ENCODE measurements at regions not wholly inside any gene's neighbourhood (a gene's known extent, or its start where the extent isn't known, plus 50 kb on each side); places are given as distances from the start of the nearest gene placed in this dataset.

GRCh38 chr7:57071-57470 lies 135.3 kb upstream of the FAM20C start:
- 65% methylated on average over 7 of the region's 8 CpGs for WGBS (ENCODE audit: missing lambda C conversion rate)
- H3K4me1 ChIP-seq: no peaks in the 10 kb centered on the region
- H3K4me2 ChIP-seq: no peak overlapping the region
- H3K9me3 ChIP-seq: no peaks in the 10 kb centered on the region
- TF ChIP-seq RNF2 (IDR thresholded peaks at IDR 0.05; ENCODE audit: borderline replicate concordance, low read depth) (no peak), CBX2 (IDR thresholded peaks at IDR 0.05; ENCODE audit: borderline replicate concordance, low read depth) (no peak), ATOH8 (CRISPR knock-in tag; IDR thresholded peaks at IDR 0.05; ENCODE audit: low read depth) (no peak), ZFP36 (IDR thresholded peaks at IDR 0.05; ENCODE audit: borderline replicate concordance, partially characterized antibody) (no peak), EHF (CRISPR knock-in tag; IDR thresholded peaks at IDR 0.05) (no peak), PBX3 (IDR thresholded peaks at IDR 0.05) (no peak), SMC3 (IDR thresholded peaks at IDR 0.05) (no peak), GATA3 (IDR thresholded peaks at IDR 0.05; ENCODE audit: borderline replicate concordance) (no peak), NFE2L2 (conservative IDR thresholded peaks at IDR 0.05; ENCODE audit: low read length) (no peak), FOXS1 (CRISPR knock-in tag; IDR thresholded peaks at IDR 0.05) (no peak), RAD21 (conservative IDR thresholded peaks at IDR 0.05 in 1 of 2, IDR thresholded peaks at IDR 0.05 in 1 of 2) (no peak), BHLHE40 (IDR thresholded peaks at IDR 0.05; ENCODE audit: low read depth, low read length) (no peak), MAX (IDR thresholded peaks at IDR 0.05) (no peak), PHF8 (IDR thresholded peaks at IDR 0.05; ENCODE audit: borderline replicate concordance, low read depth) (no peak), MAZ (IDR thresholded peaks at IDR 0.05; ENCODE audit: borderline replicate concordance, low read depth, low read length) (no peak), POLR2AphosphoS2 (conservative IDR thresholded peaks at IDR 0.05; ENCODE audit: low read length) (no peak), E2F6 (IDR thresholded peaks at IDR 0.05; ENCODE audit: borderline replicate concordance, low read depth) (no peak)
- DNase-seq (ENCODE audit: low read depth in 1 of 2, low spot score in 1 of 2): no peak
- H3K27ac ChIP-seq: no peak overlapping the region
- ChIA-PET CTCF (no interaction called here), POLR2A (no interaction called here)
- no peak for ATAC-seq
- no peak for FAIRE-seq
- H3K4me3 ChIP-seq: no peak overlapping the region

GRCh38 chr7:57482-58255 lies 134.7 kb upstream of the FAM20C start:
- 46% methylated on average over 9 of the region's 9 CpGs for WGBS (ENCODE audit: missing lambda C conversion rate)
- no peak for FAIRE-seq
- POLR2A ChIA-PET: no interaction called here

GRCh38 chr7:58316-58715 lies 134.1 kb upstream of the FAM20C start:
- ATAC-seq: no peak
- 52% methylated on average over 7 of the region's 7 CpGs for WGBS (ENCODE audit: missing lambda C conversion rate)
- Histone ChIP-seq H3K27ac (no peak overlapping the region), H3K4me3 (no peak overlapping the region), H3K4me1 (no peaks in the 10 kb centered on the region), H3K9me3 (no peaks in the 10 kb centered on the region), H3K4me2 (no peak overlapping the region)
- DNase-seq (ENCODE audit: low read depth in 1 of 2, low spot score in 1 of 2): no peak
- ChIA-PET POLR2A (no interaction called here), CTCF (no interaction called here)
- no peak for TF ChIP-seq RARB (CRISPR knock-in tag; IDR thresholded peaks at IDR 0.05)
- no peak for TF ChIP-seq MYC (IDR thresholded peaks at IDR 0.05; ENCODE audit: borderline replicate concordance, low read length)
- no peak for TF ChIP-seq MAFK (IDR thresholded peaks at IDR 0.05; ENCODE audit: partially characterized antibody)
- no peak for TF ChIP-seq HMGXB4 (CRISPR knock-in tag; IDR thresholded peaks at IDR 0.05; ENCODE audit: borderline replicate concordance)
- TF ChIP-seq GATA3 (IDR thresholded peaks at IDR 0.05; ENCODE audit: borderline replicate concordance): no peak
- no peak for TF ChIP-seq HES2 (IDR thresholded peaks at IDR 0.05)
- no peak for FAIRE-seq

More at GRCh38 chr7:57482-58255, 134.7 kb upstream of the FAM20C start:
- H3K4me1 ChIP-seq: no peaks in the 10 kb centered on the region
- DNase-seq (ENCODE audit: low read depth in 1 of 2, low spot score in 1 of 2) (no peak), ATAC-seq (no peak)
- no peak overlapping the region for H3K4me3 ChIP-seq
- CTCF ChIA-PET: no interaction called here
- no peak overlapping the region for H3K4me2 ChIP-seq
- no peaks in the 10 kb centered on the region for H3K9me3 ChIP-seq
- no peak for TF ChIP-seq FOSL2 (IDR thresholded peaks at IDR 0.05)
- no peak for TF ChIP-seq FOSL2 (CRISPR knock-in tag; IDR thresholded peaks at IDR 0.05)
- no peak for TF ChIP-seq NPAS2 (CRISPR knock-in tag; IDR thresholded peaks at IDR 0.05; ENCODE audit: borderline replicate concordance)
- TF ChIP-seq BHLHE40 (IDR thresholded peaks at IDR 0.05; ENCODE audit: low read depth, low read length): no peak
- no peak for TF ChIP-seq RARB (CRISPR knock-in tag; IDR thresholded peaks at IDR 0.05)
- TF ChIP-seq HOXA7 (CRISPR knock-in tag; IDR thresholded peaks at IDR 0.05): no peak
- TF ChIP-seq RFX5 (IDR thresholded peaks at IDR 0.05): no peak
- no peak for TF ChIP-seq ZNF302 (CRISPR knock-in tag; IDR thresholded peaks at IDR 0.05)
- TF ChIP-seq HOXB5 (CRISPR knock-in tag; IDR thresholded peaks at IDR 0.05): no peak
- TF ChIP-seq CEBPB (IDR thresholded peaks at IDR 0.05): no peak
- no peak overlapping the region for H3K27ac ChIP-seq
